A673 (cell line): ENCODE measurements at regions not wholly inside any gene's neighbourhood (a gene's known extent, or its start where the extent isn't known, plus 50 kb on each side); places are given as distances from the start of the nearest gene placed in this dataset.

ENCODE experiments used
- EZH2 ChIP-seq: fragments of 200-600 bp; sonication (generic); IDR thresholded peaks from 2 replicates; pipeline ENCODE4 v1.6.1; 2017; ENCODE audit warnings: borderline replicate concordance, low read depth, mild to moderate bottlenecking, mixed read lengths, antibody characterized with exemption, low read length; ENCODE audit not compliant: poor library complexity, severe bottlenecking
- TF ChIP-seq, protein P1 (sequence below): fragments of 300-800, 200-600 bp; sonication (generic); conservative IDR thresholded peaks from 2 replicates; pipeline ENCODE4 v1.5.1; 2017; ENCODE audit warnings: low read depth, mild to moderate bottlenecking, antibody characterized with exemption, low read length, moderate library complexity, mixed read lengths

DNA sequence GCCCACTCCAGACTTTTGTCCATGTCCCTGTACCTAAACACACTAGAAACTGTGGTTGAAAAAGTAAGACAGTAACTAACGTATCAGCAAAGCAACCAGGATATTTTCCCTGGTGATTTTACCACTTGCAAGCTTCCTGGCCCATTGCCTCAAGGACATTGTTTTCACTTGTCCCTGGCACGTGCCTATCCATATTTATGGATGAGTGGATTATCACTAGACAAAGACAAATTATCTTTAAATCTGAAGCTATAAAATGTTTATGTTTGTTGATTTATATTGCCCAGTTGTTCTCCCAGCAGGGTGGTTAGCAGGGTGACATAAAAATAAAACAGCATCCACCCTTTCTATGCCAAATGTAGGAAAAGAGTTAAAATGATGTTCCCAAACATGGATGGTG lies 93.2 kb upstream of the STEAP1 start:
- TF ChIP-seq, protein P1, sequence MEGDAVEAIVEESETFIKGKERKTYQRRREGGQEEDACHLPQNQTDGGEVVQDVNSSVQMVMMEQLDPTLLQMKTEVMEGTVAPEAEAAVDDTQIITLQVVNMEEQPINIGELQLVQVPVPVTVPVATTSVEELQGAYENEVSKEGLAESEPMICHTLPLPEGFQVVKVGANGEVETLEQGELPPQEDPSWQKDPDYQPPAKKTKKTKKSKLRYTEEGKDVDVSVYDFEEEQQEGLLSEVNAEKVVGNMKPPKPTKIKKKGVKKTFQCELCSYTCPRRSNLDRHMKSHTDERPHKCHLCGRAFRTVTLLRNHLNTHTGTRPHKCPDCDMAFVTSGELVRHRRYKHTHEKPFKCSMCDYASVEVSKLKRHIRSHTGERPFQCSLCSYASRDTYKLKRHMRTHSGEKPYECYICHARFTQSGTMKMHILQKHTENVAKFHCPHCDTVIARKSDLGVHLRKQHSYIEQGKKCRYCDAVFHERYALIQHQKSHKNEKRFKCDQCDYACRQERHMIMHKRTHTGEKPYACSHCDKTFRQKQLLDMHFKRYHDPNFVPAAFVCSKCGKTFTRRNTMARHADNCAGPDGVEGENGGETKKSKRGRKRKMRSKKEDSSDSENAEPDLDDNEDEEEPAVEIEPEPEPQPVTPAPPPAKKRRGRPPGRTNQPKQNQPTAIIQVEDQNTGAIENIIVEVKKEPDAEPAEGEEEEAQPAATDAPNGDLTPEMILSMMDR: no peak
- TF ChIP-seq EZH2: no peak
